NCI-H345 (cell line): ENCODE measurements at regions not wholly inside any gene's neighbourhood (a gene's known extent, or its start where the extent isn't known, plus 50 kb on each side); places are given as distances from the start of the nearest gene placed in this dataset.
"Not testable (repeated sequence)": the region's sequence is repeated elsewhere in the genome, so short reads cannot be mapped to it uniquely, and the experiment has no call there.

Experiments used
- DNase-seq: peaks from one replicate; lab custom pipeline; 2025; lab: John Stamatoyannopoulos, UW

DNA sequence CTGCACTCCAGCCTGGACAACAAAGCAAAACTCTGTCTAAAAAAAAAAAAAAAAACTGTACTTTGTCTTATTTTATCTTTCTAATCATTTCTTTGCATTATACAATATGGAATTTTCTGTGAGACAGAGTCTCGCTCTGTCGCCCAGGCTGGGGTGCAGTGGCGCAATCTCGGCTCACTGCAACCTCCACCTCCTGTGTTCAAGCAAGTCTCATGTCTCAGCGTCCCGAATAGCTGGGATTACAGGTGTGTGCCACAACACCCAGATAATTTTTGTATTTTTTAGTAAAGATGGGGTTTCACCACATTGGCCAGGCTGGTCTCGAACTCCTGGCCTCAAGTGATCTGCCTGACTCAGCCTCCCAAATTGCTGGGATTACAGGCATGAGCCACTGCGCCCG, 90.0 kb downstream of the MRPL14 start:
- not testable (repeated sequence) for DNase-seq

DNA sequence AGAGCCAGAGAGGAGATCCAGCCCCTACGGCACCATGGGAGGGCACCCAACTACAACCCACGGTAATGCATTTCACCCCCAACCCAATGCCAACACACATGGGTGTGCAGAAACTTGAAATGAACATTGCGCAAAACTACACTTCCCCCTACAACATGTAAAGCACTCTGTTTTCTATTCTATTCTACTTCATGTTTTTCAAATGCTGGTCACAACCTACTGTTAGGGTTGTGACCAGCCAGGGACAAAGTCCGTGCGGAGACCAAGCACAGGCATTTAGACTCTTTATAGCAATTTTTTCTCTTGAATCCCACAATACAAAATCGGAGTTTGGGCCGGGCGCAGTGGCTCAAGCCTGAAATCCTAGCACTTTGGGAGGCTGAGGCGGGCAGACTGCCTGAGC, 90.6 kb downstream of the MRPL14 start:
- no peak for DNase-seq

DNA sequence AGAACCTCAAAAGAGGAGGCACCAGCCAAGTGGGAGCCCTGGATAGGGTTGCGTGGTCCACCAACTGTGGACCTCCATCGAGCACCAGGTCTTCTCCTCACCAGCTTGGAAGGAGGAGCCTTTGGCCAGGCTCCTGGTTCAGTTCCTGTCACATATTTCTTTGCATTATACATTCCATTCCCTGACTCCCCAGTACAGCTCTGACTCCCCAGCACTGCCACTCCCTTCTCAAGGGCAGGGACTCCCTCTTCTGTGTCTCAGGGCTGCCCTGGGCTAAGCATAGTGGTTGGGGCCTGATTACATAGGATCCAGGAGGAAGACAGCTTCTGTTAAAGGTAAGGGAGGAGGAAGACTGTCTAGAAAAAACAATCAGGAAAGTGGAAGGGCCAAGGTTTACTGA, 91.1 kb downstream of the MRPL14 start:
- no peak for DNase-seq

DNA sequence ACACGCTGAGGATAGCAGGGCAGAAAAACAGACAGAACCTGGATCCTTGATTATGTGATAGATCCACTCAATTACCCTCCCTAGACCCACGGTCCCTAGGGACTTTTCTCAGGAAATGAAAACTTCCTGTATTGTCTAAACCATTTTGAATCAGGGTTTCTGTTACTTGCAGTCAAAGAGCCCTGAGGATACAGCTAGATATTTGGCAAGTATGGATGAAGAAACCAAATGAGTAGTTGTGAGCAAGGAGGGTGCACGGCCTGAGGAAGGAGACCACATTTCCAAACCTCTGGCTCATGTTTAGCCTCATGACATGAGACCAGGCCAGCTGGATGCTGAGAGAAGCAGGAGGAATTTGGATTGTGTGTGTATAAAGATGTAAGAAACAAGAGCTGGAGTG, 91.6 kb downstream of the MRPL14 start:
- no peak for DNase-seq

DNA sequence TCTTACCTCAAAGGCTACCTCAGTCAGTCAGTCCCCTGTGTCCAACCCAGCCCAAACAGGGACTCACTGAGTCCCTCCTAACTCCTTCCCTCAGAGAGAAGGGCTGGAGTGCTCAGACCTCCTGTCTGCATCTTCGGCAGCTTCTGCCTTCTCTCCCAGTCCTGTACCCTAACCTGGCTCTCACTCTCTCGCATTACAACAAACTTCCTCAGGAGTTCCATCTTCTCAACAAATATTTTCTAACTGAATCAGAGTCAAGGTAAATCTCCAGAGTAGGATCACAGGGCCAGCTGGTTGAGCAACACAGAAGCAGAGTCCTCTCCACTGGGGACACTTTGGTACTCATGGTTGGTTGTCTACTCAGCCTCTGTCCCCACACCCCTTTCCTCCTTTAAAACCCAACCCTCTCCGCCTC, 92.3 kb downstream of the MRPL14 start:
- no peak for DNase-seq

DNA sequence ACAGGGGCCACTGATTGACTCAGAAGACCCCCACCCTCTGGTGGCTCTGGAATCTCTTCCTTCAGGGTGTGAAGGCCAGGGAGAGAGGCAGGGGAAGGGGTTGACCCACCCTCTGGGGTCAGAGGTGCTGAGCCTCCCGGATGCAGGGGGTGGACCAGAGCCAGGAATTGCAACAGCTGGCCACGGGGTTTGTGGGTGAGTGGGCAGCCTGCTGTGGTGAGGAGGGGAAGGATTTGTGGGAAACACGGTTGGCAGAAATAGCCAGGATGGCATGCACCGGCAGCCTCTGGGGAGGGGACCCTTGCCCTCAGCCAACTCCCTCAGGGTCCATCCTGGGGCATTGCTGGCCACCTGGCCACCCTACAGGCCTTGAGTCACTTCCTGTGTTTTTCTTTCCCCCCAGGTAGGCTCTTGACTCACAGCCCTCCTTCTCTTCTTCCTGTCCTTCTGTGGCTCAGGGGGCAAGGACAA, 92.8 kb downstream of the MRPL14 start:
- DNase-seq = no peak

DNA sequence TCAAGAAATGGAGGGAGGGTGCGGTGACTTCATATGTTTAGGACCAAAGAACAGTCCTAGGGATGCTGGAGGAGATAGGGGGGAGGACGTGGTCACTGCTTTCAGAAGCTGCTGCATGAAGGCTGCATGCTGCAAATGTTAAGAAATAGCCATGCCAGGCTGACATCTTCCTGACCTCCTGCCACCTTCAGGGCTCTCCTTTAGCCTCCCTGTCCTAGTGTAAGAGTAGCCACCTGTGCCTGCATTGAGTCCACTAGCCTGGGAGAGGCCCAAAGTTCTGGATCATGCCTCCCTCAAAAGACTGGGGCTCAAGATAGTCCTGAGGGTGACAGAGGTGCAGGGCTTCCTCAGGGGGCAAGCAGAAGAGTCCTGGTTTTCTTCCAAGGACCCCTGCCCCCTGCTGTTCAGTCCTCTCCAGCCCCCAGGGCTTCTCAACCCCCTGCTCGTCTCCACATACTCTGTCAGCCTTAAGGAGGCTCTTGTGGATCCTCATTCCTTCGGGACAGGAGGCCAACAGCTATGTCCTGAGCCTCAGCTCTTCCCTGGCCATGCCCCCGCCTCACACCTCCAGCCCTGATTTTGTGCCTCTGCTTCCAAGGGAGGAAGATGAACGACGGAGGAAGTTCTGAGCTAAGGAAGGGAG, 96.3 kb downstream of the MRPL14 start:
- no peak for DNase-seq

DNA sequence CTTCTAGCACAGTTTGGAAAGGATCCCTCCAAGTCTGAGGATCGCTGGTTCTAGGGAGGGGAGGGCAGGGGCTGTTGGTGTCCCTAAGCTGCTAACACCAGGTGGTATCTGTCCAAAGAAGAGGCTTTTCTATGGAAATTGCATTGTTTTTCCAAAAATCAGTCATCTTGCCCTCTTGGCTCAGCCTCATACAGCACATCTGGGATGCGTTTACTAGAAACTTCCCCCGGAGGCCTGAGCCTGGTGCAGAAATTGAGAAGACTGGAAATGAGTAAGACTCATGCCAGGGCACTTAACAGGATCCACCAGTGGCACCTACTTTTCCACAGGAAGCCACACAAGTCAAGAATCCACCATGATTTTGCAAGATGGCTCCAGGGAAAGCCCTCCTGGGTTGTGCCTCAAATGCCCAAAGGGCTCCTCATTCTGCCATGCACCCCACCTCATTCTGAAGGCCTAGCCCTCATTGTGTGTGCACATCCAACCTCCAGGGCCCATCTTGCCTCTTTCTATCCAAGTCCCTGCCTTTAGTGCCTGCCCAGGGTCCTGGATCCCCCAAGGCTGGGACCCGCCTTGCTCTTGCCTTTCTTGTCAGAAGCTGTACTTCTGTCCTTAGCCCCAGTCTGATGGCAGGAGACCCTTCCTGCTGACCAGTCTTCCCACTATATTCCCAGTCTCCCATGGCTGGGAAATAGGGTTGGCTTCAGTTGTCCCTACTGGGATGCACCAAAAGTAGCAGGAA, 97.6 kb downstream of the MRPL14 start:
- no peak for DNase-seq

DNA sequence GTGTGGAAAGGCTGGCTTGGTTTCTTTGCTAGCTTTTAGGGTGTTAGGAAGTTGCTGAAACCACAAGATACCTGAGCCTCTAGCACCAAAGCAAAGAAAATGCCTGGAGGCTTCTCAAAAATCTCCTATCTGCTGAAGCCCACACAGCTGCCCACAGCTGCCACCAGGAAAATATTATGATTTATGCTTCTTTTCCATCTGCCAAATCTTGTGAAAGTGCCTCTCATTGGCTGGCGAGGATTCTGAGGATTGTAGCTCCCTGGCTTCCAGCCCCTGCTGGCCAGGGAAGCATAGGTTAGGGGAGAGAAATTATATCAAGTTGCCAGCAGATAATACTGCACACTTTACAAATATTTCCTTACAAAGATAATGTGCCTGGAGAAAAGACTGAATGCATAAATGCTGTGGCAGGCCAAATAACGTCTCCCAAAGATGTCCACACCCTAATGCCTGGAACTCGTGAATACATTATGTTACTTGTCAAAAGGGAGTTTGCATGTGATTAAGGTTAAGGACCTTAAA, 98.4 kb downstream of the MRPL14 start:
- no peak for DNase-seq

DNA sequence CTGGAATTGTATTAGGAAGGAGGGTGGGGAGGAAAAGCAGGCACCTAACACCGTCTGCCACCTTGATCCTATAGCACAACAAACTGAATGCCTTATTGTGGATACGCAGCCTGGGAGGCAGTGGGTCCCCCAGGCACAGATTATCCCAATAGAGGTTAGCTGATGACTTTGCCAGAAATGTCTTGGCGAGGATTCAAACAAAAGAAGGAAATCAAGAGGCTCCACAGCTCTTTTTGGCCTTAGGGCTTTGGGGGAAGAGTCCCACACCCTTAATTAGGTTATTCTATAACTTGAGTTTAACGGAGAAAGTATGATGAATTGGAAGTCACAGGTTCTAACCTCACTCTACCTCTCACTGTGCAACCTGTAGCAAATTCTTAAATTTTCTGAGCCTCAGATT, 102.0 kb downstream of the MRPL14 start:
- DNase-seq = no peak

DNA sequence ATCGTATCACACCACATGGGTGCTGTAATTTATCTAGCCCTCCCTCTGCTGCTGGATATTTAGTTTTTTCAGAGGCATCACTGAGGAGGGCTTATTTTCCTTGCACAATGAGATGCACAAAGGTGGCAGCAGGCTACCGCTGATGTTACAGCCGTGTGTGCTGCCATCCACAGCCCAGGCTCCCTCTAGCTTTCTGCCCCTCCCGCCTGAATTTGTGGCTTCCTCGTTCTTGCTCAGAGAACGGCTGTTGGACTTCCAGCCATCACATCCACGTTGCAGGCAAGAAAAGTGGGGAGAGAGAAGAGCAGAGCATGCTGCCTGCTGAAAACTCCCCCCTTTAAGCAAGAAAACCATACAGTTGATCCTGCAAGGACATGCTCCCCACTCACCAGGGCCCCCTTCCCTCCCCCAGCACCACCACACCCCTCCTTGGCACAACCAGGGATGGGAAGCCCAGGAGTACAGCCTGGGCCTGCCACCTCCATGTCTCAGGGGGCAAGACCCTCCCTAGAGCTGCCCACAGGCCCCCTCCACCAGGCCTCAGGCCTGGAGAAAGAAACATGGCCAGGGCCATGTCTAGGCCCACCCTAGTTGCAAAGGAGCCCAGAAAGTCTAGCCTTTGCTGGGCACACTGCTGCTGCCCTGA, 102.6 kb downstream of the MRPL14 start:
- no peak for DNase-seq

DNA sequence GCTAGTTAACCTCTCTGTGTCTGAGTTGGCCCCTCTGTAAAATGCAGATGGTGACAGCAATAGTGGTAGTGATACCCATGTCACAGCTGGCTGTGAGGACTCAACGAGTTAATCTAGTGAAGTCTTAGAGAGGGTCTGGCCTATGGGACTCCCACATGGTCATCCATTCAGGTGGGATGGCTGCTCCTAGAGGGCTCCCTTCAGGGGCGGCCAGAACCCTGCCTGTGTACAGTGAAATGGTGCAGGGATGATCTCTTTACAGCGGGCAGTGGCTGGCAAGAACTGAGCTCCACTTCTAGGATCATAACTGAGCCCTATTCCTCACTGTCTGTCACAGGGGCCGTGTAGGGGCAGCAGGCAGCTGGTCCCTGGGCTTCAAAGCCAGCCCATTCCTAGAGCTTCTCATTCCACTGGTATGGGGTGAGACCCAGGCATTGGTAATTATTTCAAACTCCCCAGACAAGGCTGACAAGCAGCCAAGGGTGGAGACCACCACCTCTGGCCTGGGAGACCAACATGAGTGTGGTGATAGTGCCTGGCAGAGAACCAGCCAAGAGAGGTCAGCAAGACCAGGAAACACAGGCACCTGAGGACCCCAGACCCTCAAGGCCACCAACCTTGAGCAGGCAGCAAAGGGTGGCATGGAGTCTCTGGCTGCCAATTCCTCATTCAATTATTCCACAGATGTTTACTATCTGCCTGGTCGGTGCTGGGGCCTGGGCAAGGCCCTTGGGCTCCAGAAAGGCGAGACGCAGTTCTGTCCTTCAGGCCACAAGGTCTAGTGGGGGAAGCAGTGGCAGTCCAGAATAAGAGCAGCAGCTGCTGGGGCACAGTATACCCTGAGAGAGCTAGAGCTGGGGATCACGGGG, 103.4 kb downstream of the MRPL14 start:
- no peak for DNase-seq

DNA sequence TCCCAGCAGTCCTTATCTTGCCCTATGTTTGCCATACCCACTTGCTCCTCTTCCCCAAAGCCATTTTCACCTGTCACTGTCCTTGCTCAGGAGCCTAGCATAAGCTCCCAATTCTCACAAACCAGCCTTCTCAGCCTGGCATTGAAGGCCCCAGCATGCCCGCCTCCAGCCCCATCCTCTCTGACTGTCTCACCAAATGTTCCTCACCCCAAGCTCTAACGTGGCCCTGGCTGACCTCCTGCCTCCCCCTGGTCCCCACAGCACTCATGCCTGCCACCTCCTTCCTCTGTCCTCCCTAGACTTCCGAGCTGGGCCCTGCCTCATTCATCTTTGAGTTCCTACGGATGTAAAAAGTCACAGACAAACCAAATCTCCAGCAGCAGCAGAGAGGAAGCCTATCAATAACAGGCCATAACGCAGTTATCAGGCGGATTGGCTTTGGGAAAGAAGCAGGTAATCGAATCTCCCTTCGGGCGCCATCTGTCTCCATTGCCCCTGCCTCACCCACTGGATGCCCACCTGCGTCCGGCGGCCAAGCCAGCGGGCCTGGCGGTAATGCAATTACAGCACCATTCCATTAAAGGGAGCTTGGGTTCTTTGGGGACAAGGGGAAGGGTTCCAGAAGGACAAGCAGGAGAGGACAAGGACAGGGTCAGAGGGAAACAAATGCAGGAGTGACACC, 104.4 kb downstream of the MRPL14 start:
- DNase-seq = no peak

DNA sequence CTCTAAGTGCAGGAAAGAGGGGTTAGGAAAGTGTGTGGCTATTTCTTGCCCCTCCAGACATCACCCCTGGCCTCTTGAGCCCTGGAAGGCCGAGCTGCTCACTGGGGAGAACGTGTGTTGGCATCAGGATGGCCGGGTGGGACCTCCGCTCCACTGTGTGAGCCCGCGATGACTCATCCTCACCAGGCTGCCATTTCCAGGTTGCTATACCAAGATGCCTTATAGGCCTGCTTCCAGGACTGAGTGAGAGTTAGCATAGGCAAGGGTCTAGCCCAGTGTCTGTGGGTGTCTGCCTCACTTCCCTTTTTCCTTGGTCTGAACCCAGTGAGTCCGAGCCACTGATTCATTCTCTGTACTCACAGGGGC, 105.0 kb downstream of the MRPL14 start:
- DNase-seq = no peak

DNA sequence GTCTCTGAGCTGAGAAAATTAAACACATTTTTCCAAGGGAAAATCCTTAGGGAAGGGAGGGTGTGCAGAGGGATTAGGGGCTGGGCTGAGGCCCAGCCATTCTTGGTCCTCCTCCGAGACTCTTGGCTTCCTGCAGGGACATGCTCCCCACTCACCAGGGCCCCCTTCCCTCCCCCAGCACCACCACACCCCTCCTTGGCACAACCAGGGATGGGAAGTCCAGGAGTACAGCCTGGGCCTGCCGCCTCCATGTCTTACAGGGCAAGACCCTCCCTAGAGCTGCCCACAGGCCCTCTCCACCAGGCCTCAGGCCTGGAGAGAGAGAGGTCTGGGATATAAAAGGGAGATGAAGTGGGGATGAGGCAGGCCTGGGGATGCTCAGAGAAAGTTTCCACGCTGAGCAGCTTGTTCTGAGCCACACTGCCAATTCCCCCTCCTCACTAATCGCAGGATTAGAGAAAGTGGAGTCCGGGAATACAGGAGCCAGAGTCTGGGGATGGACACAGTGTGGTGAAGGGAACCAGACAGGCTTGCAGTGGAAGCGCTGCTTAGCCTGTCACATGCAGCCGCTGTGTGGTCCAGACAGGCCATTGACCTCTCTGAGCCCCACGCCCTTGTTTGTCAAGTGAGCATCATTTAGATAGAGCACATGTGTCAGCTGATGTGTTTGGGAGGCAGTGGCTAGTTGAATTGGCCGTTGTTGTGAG, 105.5 kb downstream of the MRPL14 start:
- no peak for DNase-seq

DNA sequence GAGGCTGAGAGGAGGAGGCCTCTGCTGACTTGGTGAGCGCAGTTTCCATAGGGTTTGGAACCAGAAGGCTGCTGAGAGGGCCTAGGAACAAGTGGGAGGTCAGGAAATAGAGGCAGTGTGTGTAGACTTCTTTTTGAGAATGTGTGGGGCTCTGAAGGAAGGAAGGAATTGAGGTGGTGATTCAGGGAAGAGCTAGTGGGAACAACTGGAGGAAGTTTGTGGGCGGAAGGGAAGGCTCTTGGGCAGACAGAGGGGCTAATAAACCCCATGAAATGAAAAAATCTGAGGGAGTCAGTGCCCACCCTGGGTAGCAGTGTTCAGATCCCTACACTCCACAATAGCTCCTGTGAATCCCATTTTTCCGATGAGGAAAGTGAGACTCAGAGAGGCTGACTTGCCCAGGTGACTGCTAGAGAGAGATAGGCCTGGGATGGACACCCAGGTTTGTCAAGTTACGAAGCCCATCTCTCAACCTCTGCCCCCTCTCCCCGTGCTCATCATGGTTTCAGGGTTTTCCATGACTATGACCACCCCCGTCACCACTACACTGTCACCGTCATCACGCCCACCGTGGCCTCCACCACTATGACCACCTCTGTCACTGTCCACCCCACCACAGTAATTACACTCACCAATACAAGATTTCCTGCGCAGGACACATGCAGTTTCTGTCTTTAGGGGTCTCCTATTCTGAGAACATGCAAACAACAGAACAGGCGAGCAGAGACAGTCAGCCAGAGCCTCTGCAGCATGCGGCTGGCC, 106.4 kb downstream of the MRPL14 start:
- no peak for DNase-seq

DNA sequence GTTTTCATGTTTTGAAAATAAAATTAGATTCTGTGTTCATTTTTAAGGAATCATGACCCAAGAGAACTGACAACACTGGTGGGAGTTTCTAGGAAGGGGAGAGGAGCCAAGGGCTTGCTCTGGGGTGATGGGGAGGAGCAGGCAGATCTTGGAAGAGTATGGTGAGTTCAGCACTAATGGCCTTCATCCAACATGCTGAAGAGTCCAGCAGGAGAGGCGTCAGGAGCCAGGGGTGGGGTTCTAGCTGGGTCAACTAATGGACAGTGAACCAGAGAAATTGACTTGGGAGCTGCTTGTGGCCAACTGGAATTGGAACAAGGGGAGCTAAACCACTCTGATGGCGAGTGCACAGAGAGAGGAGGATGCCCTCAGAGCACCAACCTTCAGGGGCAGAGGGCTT, 107.1 kb downstream of the MRPL14 start:
- DNase-seq = no peak

DNA sequence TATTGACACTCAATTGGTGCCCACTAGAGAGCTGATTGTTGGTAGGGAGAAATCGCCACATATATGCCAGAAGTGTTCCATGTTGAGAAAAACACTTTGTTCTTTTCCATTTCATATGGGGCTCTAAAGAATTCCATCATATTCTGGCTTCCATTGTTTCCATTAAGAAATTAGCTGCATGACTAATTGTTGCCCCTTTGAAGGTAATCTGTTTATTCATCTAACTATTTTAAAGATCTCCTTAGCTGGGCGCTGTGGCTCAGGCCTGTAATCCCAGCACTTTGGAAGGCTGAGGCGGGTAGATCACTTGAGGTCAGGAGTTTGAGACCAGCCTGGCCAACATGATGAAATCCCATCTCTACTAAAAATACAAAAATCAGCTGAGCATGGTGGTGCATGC, 109.9 kb downstream of the MRPL14 start:
- DNase-seq = not testable (repeated sequence)

DNA sequence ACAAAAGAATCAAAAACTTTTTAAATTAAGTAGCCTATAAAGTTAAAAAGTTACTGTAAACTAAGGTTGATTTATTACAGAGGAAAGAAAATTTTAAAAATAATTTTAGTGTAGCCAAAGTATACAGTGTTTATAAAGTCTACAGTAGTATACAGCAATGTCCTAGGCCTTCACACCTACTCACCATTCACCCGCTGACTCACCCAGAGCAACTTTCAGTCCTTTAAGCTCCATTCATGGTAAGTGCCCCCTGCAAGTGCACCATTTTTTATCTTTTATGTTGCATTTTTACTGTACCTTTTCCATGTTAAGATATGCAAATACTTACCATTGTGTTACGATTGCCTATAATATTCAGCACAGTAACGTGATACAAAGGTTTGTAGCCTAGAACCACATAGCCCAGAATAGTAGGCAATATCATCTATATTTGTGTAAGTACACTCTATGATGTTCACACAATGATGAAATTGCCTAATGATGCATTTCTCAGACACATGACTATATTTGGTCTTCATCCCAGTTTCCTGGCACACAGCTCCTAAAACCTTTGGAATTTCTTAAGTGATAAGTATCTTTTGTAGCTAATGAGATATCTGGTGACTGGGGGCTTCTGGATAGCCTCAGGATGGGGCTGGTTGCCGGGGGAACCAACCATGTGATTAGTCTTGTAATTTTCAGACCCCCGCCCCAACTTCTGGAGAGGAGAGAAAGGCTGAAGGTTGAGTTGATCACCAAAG, 111.0 kb downstream of the MRPL14 start:
- no peak for DNase-seq
